ENCODE measurements at regions not wholly inside any gene's neighbourhood (a gene's known extent, or its start where the extent isn't known, plus 50 kb on each side); places are given as distances from the start of the nearest gene placed in this dataset.

DNA sequence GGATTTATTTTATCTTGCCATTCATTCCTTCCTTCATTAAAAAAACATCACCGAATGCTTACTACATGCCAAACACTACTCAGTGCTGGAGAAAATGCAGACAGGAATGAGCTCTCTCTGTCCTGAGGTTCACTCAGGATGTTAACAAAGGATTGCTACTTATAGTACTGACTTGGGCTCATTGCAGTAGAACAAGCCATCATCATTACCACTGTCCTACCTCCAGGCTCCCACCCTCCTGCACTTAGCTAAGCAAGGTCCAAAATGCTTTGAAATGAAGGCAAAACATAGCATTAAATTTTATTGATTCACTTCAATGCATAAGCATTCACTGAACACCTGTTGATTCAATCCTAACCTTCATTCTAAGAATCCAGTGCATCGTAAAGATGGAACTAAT, 159.8 kb upstream of the RADX start:
- H3K9ac ChIP-seq (ENCODE audit: low read length in 3 of 3) = no peak overlapping the region
- no peak for FAIRE-seq
- no peak overlapping the region for H3K4me3 ChIP-seq (ENCODE audit: low read length in 3 of 3)
- H3K9me3 ChIP-seq (ENCODE audit: control insufficient read depth in 2 of 3, insufficient read depth in 1 of 3, low read length in 3 of 3) = no peaks in the 10 kb centered on the region
- no peaks in the 10 kb centered on the region for H3K36me3 ChIP-seq (ENCODE audit: control insufficient read depth in 2 of 3, insufficient read depth in 3 of 3, low read length in 3 of 3)
- TF ChIP-seq, protein P1, sequence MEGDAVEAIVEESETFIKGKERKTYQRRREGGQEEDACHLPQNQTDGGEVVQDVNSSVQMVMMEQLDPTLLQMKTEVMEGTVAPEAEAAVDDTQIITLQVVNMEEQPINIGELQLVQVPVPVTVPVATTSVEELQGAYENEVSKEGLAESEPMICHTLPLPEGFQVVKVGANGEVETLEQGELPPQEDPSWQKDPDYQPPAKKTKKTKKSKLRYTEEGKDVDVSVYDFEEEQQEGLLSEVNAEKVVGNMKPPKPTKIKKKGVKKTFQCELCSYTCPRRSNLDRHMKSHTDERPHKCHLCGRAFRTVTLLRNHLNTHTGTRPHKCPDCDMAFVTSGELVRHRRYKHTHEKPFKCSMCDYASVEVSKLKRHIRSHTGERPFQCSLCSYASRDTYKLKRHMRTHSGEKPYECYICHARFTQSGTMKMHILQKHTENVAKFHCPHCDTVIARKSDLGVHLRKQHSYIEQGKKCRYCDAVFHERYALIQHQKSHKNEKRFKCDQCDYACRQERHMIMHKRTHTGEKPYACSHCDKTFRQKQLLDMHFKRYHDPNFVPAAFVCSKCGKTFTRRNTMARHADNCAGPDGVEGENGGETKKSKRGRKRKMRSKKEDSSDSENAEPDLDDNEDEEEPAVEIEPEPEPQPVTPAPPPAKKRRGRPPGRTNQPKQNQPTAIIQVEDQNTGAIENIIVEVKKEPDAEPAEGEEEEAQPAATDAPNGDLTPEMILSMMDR (IDR thresholded peaks at IDR 0.05; ENCODE audit: borderline replicate concordance, extremely low read depth, insufficient read depth) = no peak
- H3K27me3 ChIP-seq (ENCODE audit: control insufficient read depth, insufficient read depth, low read length) = no peaks in the 10 kb centered on the region
- H3K4me1 ChIP-seq (ENCODE audit: control insufficient read depth in 2 of 3, insufficient read depth in 2 of 3, low read depth in 1 of 3, low read length in 3 of 3) = no peaks in the 10 kb centered on the region
- intact Hi-C loops (cut with DNase I) = no loop called here
- H3K27ac ChIP-seq (ENCODE audit: low read depth in 2 of 2, low read length in 2 of 2) = no peak overlapping the region
- DNase-seq = no peak

DNA sequence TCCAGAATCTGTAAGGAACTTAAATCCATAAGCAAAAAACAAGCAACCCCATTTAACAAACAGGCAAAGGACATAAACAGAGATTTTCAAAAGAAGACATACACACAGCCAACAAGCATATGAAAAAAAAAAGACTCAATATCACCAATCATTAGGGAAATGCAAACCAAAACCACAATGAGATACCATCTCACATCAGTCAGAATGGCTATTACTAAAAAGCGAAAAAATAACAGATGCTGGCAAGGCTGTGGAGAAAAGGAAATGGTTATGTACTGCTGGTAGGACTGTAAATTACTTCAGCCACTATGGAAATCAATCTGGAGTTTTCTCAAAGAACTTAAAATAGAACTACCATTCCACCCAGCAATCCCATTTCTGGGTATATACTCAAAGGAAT, 156.8 kb upstream of the RADX start:
- FAIRE-seq (no peak), DNase-seq (no peak)
- Histone ChIP-seq H3K4me1 (ENCODE audit: control insufficient read depth in 2 of 3, insufficient read depth in 2 of 3, low read depth in 1 of 3, low read length in 3 of 3) (no peaks in the 10 kb centered on the region), H3K36me3 (ENCODE audit: control insufficient read depth in 2 of 3, insufficient read depth in 3 of 3, low read length in 3 of 3) (no peaks in the 10 kb centered on the region), H3K27ac (ENCODE audit: low read depth in 2 of 2, low read length in 2 of 2) (no peak overlapping the region), H3K9me3 (ENCODE audit: control insufficient read depth in 2 of 3, insufficient read depth in 1 of 3, low read length in 3 of 3) (no peaks in the 10 kb centered on the region), H3K27me3 (ENCODE audit: control insufficient read depth, insufficient read depth, low read length) (no peaks in the 10 kb centered on the region), H3K4me3 (ENCODE audit: low read length in 3 of 3) (no peak overlapping the region), H3K9ac (ENCODE audit: low read length in 3 of 3) (no peak overlapping the region)
- intact Hi-C loops (cut with DNase I) = no loop called here
- TF ChIP-seq, protein P1 (IDR thresholded peaks at IDR 0.05; ENCODE audit: borderline replicate concordance, extremely low read depth, insufficient read depth) = no peak

DNA sequence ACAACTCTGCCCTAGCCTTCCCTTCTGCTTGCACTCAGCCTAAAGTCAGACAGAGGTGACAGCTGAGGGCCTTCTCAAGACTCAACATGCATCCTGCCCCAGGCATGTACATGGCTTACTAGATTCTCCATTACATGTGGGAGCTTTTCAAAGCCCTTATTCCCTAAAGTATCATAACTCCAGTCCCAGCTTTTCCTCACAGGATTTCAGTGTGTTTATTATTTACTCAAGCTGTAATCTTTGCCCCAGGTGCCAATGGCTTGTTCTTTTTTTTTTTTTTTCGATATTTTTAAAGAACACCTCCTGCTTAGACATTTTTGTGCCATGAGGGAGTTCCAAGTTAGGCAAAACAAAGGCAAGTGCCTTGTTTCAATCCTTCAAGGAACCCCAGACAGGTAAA, 154.0 kb upstream of the RADX start:
- no peak overlapping the region for H3K27ac ChIP-seq (ENCODE audit: low read depth in 2 of 2, low read length in 2 of 2)
- no peaks in the 10 kb centered on the region for H3K4me1 ChIP-seq (ENCODE audit: control insufficient read depth in 2 of 3, insufficient read depth in 2 of 3, low read depth in 1 of 3, low read length in 3 of 3)
- no peaks in the 10 kb centered on the region for H3K27me3 ChIP-seq (ENCODE audit: control insufficient read depth, insufficient read depth, low read length)
- no peak for FAIRE-seq
- H3K9me3 ChIP-seq (ENCODE audit: control insufficient read depth in 2 of 3, insufficient read depth in 1 of 3, low read length in 3 of 3) = no peaks in the 10 kb centered on the region
- TF ChIP-seq, protein P1 (IDR thresholded peaks at IDR 0.05; ENCODE audit: borderline replicate concordance, extremely low read depth, insufficient read depth) = no peak
- no peak for DNase-seq
- no peak overlapping the region for H3K9ac ChIP-seq (ENCODE audit: low read length in 3 of 3)
- intact Hi-C loops (cut with DNase I) = no loop called here
- H3K4me3 ChIP-seq (ENCODE audit: low read length in 3 of 3) = no peak overlapping the region
- H3K36me3 ChIP-seq (ENCODE audit: control insufficient read depth in 2 of 3, insufficient read depth in 3 of 3, low read length in 3 of 3) = no peaks in the 10 kb centered on the region

DNA sequence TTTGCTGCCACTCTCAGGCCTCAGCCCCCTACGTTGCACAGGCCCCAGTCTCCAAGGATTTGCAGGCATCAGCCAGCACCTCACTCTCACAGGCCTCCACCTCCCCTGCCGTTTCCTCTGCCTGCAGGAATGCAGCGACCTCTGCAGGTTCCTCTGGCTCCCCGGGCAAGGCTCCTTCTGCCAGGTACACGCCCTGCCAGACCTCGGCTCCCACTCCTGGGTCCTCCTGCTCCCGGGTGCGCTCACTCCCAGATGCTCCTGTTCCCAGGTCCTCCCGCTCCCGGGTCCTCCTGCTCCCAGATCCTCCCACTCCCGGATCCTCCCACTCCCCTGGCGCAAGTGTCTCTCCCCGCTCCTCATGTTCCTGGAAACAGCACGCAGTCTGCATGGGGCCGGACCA, 144.4 kb upstream of the RADX start:
- intact Hi-C loops (cut with DNase I) = no loop called here
- DNase-seq = peak in 1 of 5 donors; percentile 49
- H3K27ac ChIP-seq (ENCODE audit: low read depth in 2 of 2, low read length in 2 of 2) = no peak overlapping the region
- FAIRE-seq = no peak
- H3K9me3 ChIP-seq (ENCODE audit: control insufficient read depth in 2 of 3, insufficient read depth in 1 of 3, low read length in 3 of 3) = no peaks in the 10 kb centered on the region
- no peaks in the 10 kb centered on the region for H3K36me3 ChIP-seq (ENCODE audit: control insufficient read depth in 2 of 3, insufficient read depth in 3 of 3, low read length in 3 of 3)
- no peaks in the 10 kb centered on the region for H3K27me3 ChIP-seq (ENCODE audit: control insufficient read depth, insufficient read depth, low read length)
- no peak overlapping the region for H3K9ac ChIP-seq (ENCODE audit: low read length in 3 of 3)
- H3K4me1 ChIP-seq (ENCODE audit: control insufficient read depth in 2 of 3, insufficient read depth in 2 of 3, low read depth in 1 of 3, low read length in 3 of 3) = no peaks in the 10 kb centered on the region
- no peak overlapping the region for H3K4me3 ChIP-seq (ENCODE audit: low read length in 3 of 3)
- TF ChIP-seq, protein P1 (IDR thresholded peaks at IDR 0.05; ENCODE audit: borderline replicate concordance, extremely low read depth, insufficient read depth) = no peak

Data from kidney (tissue), 13 donors.